GM21515 (cell line): ENCODE measurements at regions not wholly inside any gene's neighbourhood (a gene's known extent, or its start where the extent isn't known, plus 50 kb on each side); places are given as distances from the start of the nearest gene placed in this dataset.

Experiments used
- ATAC-seq: cut with Tn5 transposase; IDR thresholded peaks from one replicate; pipeline ENCODE4 v1.9.1; 2021; ENCODE audit not compliant: unreplicated experiment

- ATAC-seq = no peak
These were observed 64.6 kb upstream of the BCAR3 start for GRCh38 chr1:93746021-93746812.

GRCh38 chr1:93744299-93744988 lies 62.8 kb upstream of the BCAR3 start:
- no peak for ATAC-seq

- no peak for ATAC-seq
These were observed 61.8 kb upstream of the BCAR3 start for GRCh38 chr1:93743465-93743864.

- no peak for ATAC-seq
These were observed 59.0 kb upstream of the BCAR3 start for GRCh38 chr1:93740601-93741031.

DNA sequence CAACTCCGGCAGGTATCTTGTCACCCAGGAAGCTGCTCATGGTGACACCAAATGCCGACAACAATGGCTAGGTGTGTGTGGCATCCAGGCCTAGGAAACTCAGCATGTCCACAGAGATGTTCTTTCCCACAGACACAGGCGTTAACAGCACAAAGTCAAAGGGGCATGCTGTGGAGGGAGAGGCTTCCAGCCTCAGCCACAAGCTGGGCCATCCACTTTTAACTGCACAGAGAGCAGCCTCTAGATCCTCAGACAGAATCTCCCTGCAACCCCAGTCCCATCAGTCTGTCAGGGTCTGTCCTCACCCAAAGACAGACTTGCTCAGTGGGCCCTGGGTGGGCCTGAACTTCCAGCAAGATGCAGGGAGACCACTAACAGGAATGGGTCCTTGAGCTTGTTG lies 58.5 kb upstream of the BCAR3 start:
- no peak for ATAC-seq

DNA sequence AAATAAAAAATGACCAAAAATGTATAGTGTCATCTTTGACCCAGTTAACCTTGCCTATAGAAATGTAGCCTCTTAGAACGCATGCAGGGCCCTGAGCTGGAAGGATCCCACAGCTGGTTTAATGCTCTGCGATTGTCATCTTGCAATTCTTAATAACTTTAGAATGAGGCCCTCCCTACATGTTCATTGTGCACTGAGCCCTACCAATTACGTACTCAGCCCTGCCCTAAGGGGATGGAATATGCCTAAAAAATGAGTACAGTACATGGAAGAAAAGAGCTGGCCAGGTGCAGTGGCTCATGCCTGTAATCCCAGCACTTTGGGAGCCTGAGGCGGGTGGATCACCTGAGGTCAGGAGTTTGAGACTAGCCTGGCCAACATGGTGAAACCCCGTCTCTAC lies 57.8 kb upstream of the BCAR3 start:
- ATAC-seq = no peak

DNA sequence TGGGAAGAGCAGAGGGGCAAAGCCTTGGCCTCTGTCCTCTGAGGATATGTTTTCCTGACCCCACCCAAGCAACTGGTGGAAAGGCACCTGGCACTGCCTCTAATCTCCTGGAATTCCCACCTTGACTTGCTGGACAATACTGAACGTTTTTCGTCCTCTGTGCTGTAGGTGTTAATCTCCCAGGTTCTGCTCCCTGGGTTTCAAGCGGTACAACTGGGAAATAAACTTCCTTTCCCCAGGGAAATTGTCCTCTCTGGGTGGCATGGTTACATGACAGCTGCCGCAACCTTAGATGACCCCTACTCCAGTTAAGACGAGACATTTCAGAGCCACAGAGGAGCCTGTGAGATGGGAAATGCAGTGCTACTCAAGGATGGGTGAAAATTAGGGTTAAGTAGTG lies 57.3 kb upstream of the BCAR3 start:
- no peak for ATAC-seq

- no peak for ATAC-seq
These were observed 56.5 kb upstream of the BCAR3 start for GRCh38 chr1:93738075-93738622.

GRCh38 chr1:93735722-93736121 lies 54.1 kb upstream of the BCAR3 start:
- ATAC-seq = no peak

GRCh38 chr1:93734999-93735398 lies 53.4 kb upstream of the BCAR3 start:
- no peak for ATAC-seq

- no peak for ATAC-seq
These were observed 51.7 kb upstream of the BCAR3 start for GRCh38 chr1:93733340-93733739.

DNA sequence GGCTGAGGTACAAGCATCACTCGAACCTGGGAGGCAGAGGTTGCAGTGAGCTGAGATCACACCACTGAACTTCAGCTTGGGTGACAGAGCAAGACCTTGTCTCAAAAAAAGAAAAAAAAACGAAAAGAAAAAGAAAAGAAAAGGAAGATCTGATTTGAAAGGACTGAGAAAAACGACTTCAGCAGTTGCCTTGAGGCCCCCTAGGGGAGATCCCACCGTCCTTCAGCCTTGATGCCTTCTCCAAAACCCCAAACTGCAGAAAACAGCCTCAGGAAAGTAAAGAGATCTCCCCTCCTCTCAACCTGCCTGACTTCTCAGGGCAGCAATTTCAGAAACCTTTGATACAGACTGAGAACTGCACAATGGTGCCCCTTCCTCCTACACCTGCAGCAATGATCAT lies 50.9 kb upstream of the BCAR3 start:
- no peak for ATAC-seq
